Thoracic aorta (tissue), 2 donors: ENCODE measurements at regions not wholly inside any gene's neighbourhood (a gene's known extent, or its start where the extent isn't known, plus 50 kb on each side); places are given as distances from the start of the nearest gene placed in this dataset.
"Not testable (repeated sequence)": the region's sequence is repeated elsewhere in the genome, so short reads cannot be mapped to it uniquely, and the experiment has no call there.

Experiments
- ATAC-seq: fragments of 150-250 bp; one replicate; pipeline ENCODE4 v1.8.0; 2017; ENCODE audit warnings: low read depth; ENCODE audit not compliant: insufficient number of reproducible peaks, low FRiP score
- DNase-seq: peaks from one replicate; pipeline ENCODE4 v3.0.0-alpha.2; 2020; ENCODE audit warnings: low spot score
- H3K27ac ChIP-seq, 2 donors: fragments of 200-600 bp; sonication (generic); 1 replicate in 1 of 2; 2 replicates in 1 of 2; pipeline ENCODE4 v1.5.1; 2016; ENCODE audit warnings: mild to moderate bottlenecking in 2 of 2, moderate library complexity in 2 of 2
- H3K27me3 ChIP-seq: fragments of 200-600 bp; sonication (generic); replicated peaks from 2 replicates; pipeline ENCODE4 v1.6.0; 2016; ENCODE audit warnings: mild to moderate bottlenecking; ENCODE audit not compliant: insufficient read depth
- H3K36me3 ChIP-seq: fragments of 200-600 bp; sonication (generic); one replicate; pipeline ENCODE4 v1.5.1; 2016
- H3K4me1 ChIP-seq, 2 donors: fragments of 200-600 bp; sonication (generic); 1 replicate in 1 of 2; 2 replicates in 1 of 2; pipeline versions ENCODE4 v1.5.1 to v1.6.0; 2016; ENCODE audit warnings: low read depth in 2 of 2, mild to moderate bottlenecking in 1 of 2; ENCODE audit not compliant: control insufficient read depth in 1 of 2
- H3K4me3 ChIP-seq: fragments of 200-600 bp; sonication (generic); 2 replicates; pipeline ENCODE4 v1.5.1; 2016; ENCODE audit warnings: mild to moderate bottlenecking
- H3K9me3 ChIP-seq: fragments of 200-600 bp; sonication (generic); 2 replicates; pipeline ENCODE4 v1.5.1; 2016
- CTCF ChIP-seq: fragments of 200-600 bp; sonication (generic); IDR thresholded peaks from one replicate; pipeline ENCODE4 v1.5.1; 2019; ENCODE audit warnings: antibody characterized with exemption

- Histone ChIP-seq H3K27me3 (no peaks in the 10 kb centered on the region), H3K36me3 (no peaks in the 10 kb centered on the region), H3K4me3 (no peak overlapping the region), H3K27ac (no peak overlapping the region), H3K4me1 (no peaks in the 10 kb centered on the region), H3K9me3 (no peaks in the 10 kb centered on the region)
- ATAC-seq (no peak), DNase-seq (no peak)
- TF ChIP-seq CTCF = no peak
Measured at GRCh38 chr1:232422098-232422497, 207.8 kb downstream of the SIPA1L2 start.

- Histone ChIP-seq H3K4me3 (no peak overlapping the region), H3K27me3 (no peaks in the 10 kb centered on the region), H3K4me1 (no peaks in the 10 kb centered on the region), H3K36me3 (no peaks in the 10 kb centered on the region), H3K27ac (no peak overlapping the region), H3K9me3 (no peaks in the 10 kb centered on the region)
- no peak for TF ChIP-seq CTCF
- no peak for DNase-seq
- no peak for ATAC-seq
Measured at GRCh38 chr1:232421143-232421796, 208.7 kb downstream of the SIPA1L2 start.

GRCh38 chr1:232417636-232418248 lies 212.2 kb downstream of the SIPA1L2 start:
- Histone ChIP-seq H3K27me3 (no peaks in the 10 kb centered on the region), H3K36me3 (no peaks in the 10 kb centered on the region), H3K4me1 (no peaks in the 10 kb centered on the region), H3K27ac (no peak overlapping the region), H3K9me3 (no peaks in the 10 kb centered on the region), H3K4me3 (no peak overlapping the region)
- DNase-seq = no peak
- TF ChIP-seq CTCF = no peak
- ATAC-seq = no peak

- Histone ChIP-seq H3K27ac (peak overlapping the region in 1 of 2 donors; percentile 42), H3K9me3 (no peaks in the 10 kb centered on the region), H3K36me3 (no peaks in the 10 kb centered on the region), H3K27me3 (no peaks in the 10 kb centered on the region), H3K4me1 (no peaks in the 10 kb centered on the region), H3K4me3 (peak overlapping the region; percentile 67)
- ATAC-seq (no peak), DNase-seq (no peak)
- TF ChIP-seq CTCF = no peak
Measured at GRCh38 chr1:232416026-232416568, 213.8 kb downstream of the SIPA1L2 start.

GRCh38 chr1:232415481-232415880 lies 214.5 kb downstream of the SIPA1L2 start:
- Histone ChIP-seq H3K27ac (peak overlapping the region; percentile 3 to 15), H3K4me3 (peak overlapping the region; percentile 67)
- not testable (repeated sequence) for ATAC-seq, DNase-seq, H3K9me3 ChIP-seq, H3K27me3 ChIP-seq, H3K4me1 ChIP-seq, H3K36me3 ChIP-seq
